Fibroblast of mammary gland (primary cell): ENCODE measurements at regions not wholly inside any gene's neighbourhood (a gene's known extent, or its start where the extent isn't known, plus 50 kb on each side); places are given as distances from the start of the nearest gene placed in this dataset.
"Not testable (repeated sequence)": the region's sequence is repeated elsewhere in the genome, so short reads cannot be mapped to it uniquely, and the experiment has no call there.

Experiments used
- DNase-seq: peaks from one replicate; pipeline ENCODE4 v3.0.0-alpha.2; 2010; ENCODE audit warnings: low read depth
- H3K4me3 ChIP-seq: 2 replicates; pipeline ENCODE4 v1.5.1; 2011; ENCODE audit warnings: low read depth, mild to moderate bottlenecking, low read length, moderate library complexity; ENCODE audit not compliant: control insufficient read depth
- CTCF ChIP-seq: conservative IDR thresholded peaks from 2 replicates; pipeline ENCODE4 v1.5.1; 2011; ENCODE audit warnings: low read depth, low read length, inconsistent platforms; ENCODE audit not compliant: control insufficient read depth, insufficient read depth

- peak; percentile 95 for DNase-seq
- H3K4me3 ChIP-seq, result no peak overlapping the region
- no peak for TF ChIP-seq CTCF
Measured at GRCh38 chr9:105007143-105007542, 79.2 kb upstream of the ABCA1 start.

GRCh38 chr9:105010089-105010488 is 82.1 kb upstream of the ABCA1 start:
- not testable (repeated sequence) for H3K4me3 ChIP-seq, DNase-seq

GRCh38 chr9:105021917-105022316 is 94.0 kb upstream of the ABCA1 start:
- no peak for TF ChIP-seq CTCF
- H3K4me3 ChIP-seq, result no peak overlapping the region
- DNase-seq, result no peak

- H3K4me3 ChIP-seq, DNase-seq: not testable (repeated sequence)
Measured at GRCh38 chr9:105022545-105022944, 94.6 kb upstream of the ABCA1 start.

GRCh38 chr9:105023788-105024187 is 95.8 kb upstream of the ABCA1 start:
- H3K4me3 ChIP-seq, result no peak overlapping the region
- TF ChIP-seq CTCF, result no peak
- no peak for DNase-seq

GRCh38 chr9:105024529-105024928 is 96.6 kb upstream of the ABCA1 start:
- TF ChIP-seq CTCF, result no peak
- no peak for DNase-seq
- H3K4me3 ChIP-seq, result no peak overlapping the region

GRCh38 chr9:105026451-105026850 is 98.5 kb upstream of the ABCA1 start:
- no peak for TF ChIP-seq CTCF
- no peak overlapping the region for H3K4me3 ChIP-seq
- peak; percentile 41 for DNase-seq

GRCh38 chr9:105027084-105027483 is 99.1 kb upstream of the ABCA1 start:
- H3K4me3 ChIP-seq, result no peak overlapping the region
- no peak for TF ChIP-seq CTCF
- DNase-seq, result no peak
